Heart left ventricle (tissue), 13 donors: ENCODE measurements at regions not wholly inside any gene's neighbourhood (a gene's known extent, or its start where the extent isn't known, plus 50 kb on each side); places are given as distances from the start of the nearest gene placed in this dataset.

Experiments
- POLR2A ChIP-seq, 2 donors: fragments of 450-650 bp; IDR thresholded peaks; one replicate each; pipeline ENCODE4 v1.6.1; 2017; ENCODE audit warnings: antibody characterized with exemption in 2 of 2, mild to moderate bottlenecking in 2 of 2, moderate library complexity in 2 of 2
- TF ChIP-seq, protein P1 (sequence below), 12 donors: fragments of 200-600 bp; sonication (generic) in 4 of 12; IDR thresholded peaks; one replicate each; pipeline versions ENCODE4 v1.5.0 to v1.8.0; 2018 to 2022; ENCODE audit warnings: antibody characterized with exemption in 12 of 12, mild to moderate bottlenecking in 5 of 12
- donor health status: ischemic (EF 13 %, LVEDD 7.1; RV severe dilation, severe dysfunction).
- donor health status: DM: no; HTN: yes; CAD: no.
- donor health status: DM: no; HTN: no; CAD: no.
- donor health status: ischemic (EF 25% LVEDD 6.9; RV normal size, moderate dysfunction).
- donor health status: ischemic (EF 25% LVEDD 5.7; RV mildly dilated, moderate dysfunction).
- donor health status: ischemic (EF 35%, LVEDD 5.7; RV mildly dilated, moderate dysfunction).
- donor health status: nonischemic (EF 11% LVEDD 7.7; RV severe dilation, severe dysfunction).
- donor health status: DM: yes; HTN: yes; CAD: no.
- donor health status: PGD.
- donor health status: ischemic (EF 29% LVEDD 5.4; RV normal size, mild dysfunction).
- donor health status: nonischemic (EF 23%, LVEDD 6.1; RV moderate dilation, normal function).

GRCh38 chr4:108533876-108534275, 86.5 kb upstream of the RPL34 start:
- TF ChIP-seq, protein P1, sequence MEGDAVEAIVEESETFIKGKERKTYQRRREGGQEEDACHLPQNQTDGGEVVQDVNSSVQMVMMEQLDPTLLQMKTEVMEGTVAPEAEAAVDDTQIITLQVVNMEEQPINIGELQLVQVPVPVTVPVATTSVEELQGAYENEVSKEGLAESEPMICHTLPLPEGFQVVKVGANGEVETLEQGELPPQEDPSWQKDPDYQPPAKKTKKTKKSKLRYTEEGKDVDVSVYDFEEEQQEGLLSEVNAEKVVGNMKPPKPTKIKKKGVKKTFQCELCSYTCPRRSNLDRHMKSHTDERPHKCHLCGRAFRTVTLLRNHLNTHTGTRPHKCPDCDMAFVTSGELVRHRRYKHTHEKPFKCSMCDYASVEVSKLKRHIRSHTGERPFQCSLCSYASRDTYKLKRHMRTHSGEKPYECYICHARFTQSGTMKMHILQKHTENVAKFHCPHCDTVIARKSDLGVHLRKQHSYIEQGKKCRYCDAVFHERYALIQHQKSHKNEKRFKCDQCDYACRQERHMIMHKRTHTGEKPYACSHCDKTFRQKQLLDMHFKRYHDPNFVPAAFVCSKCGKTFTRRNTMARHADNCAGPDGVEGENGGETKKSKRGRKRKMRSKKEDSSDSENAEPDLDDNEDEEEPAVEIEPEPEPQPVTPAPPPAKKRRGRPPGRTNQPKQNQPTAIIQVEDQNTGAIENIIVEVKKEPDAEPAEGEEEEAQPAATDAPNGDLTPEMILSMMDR (IDR thresholded peaks at IDR 0.05): no peak
- no peak for TF ChIP-seq POLR2A (IDR thresholded peaks at IDR 0.05)
